NK-92 treated with Interleukin-12 subunit alpha and Interleukin-12 subunit beta, amount 100 ng/mL, for 24 hours (cell line): ENCODE measurements at regions not wholly inside any gene's neighbourhood (a gene's known extent, or its start where the extent isn't known, plus 50 kb on each side); places are given as distances from the start of the nearest gene placed in this dataset.
"Not testable (repeated sequence)": the region's sequence is repeated elsewhere in the genome, so short reads cannot be mapped to it uniquely, and the experiment has no call there.

ENCODE experiments used
- DNase-seq: peaks from one replicate; lab custom pipeline; 2025; lab: John Stamatoyannopoulos, UW

GRCh38 chr1:10941891-10942541 lies 70.4 kb upstream of the TARDBP start:
- DNase-seq = no peak

GRCh38 chr1:10942542-10942912 lies 69.9 kb upstream of the TARDBP start:
- DNase-seq = no peak

GRCh38 chr1:10943041-10943440 lies 69.4 kb upstream of the TARDBP start:
- DNase-seq = no peak

- DNase-seq = no peak
Measured at GRCh38 chr1:10943991-10944730, 68.3 kb upstream of the TARDBP start.

GRCh38 chr1:10945991-10946509 lies 66.4 kb upstream of the TARDBP start:
- DNase-seq = no peak

GRCh38 chr1:10947181-10947580 lies 65.3 kb upstream of the TARDBP start:
- DNase-seq = no peak

- DNase-seq = no peak
Measured at GRCh38 chr1:10947691-10948462, 64.6 kb upstream of the TARDBP start.

- no peak for DNase-seq
Measured at GRCh38 chr1:10948463-10948775, 64.0 kb upstream of the TARDBP start.

GRCh38 chr1:10950316-10951172 lies 61.9 kb upstream of the TARDBP start:
- no peak for DNase-seq

GRCh38 chr1:10951298-10951697 lies 61.2 kb upstream of the TARDBP start:
- not testable (repeated sequence) for DNase-seq

GRCh38 chr1:10951961-10952360 lies 60.5 kb upstream of the TARDBP start:
- no peak for DNase-seq

GRCh38 chr1:10953505-10954193 lies 58.8 kb upstream of the TARDBP start:
- DNase-seq = no peak

- no peak for DNase-seq
Measured at GRCh38 chr1:10957133-10957532, 55.3 kb upstream of the TARDBP start.

- DNase-seq = no peak
Measured at GRCh38 chr1:10958614-10959013, 53.8 kb upstream of the TARDBP start.

- DNase-seq = peak; percentile 50
Measured at GRCh38 chr1:10960411-10961299, 51.8 kb upstream of the TARDBP start.

- no peak for DNase-seq
Measured at GRCh38 chr1:10961300-10961833, 51.1 kb upstream of the TARDBP start.

GRCh38 chr1:10962483-10962882 lies 50.0 kb upstream of the TARDBP start:
- DNase-seq = no peak
